CD4-positive, alpha-beta T cell treated with Interleukin-2 at 100 ng/mL for 4 hours (primary cell): ENCODE measurements at regions not wholly inside any gene's neighbourhood (a gene's known extent, or its start where the extent isn't known, plus 50 kb on each side); places are given as distances from the start of the nearest gene placed in this dataset.

Experiments
- DNase-seq: peaks from one replicate; pipeline ENCODE4 v3.0.0-alpha.2; 2020; ENCODE audit warnings: low spot score

GRCh38 chr2:17069564-17069963, 403.9 kb upstream of the CYRIA start:
- no peak for DNase-seq

DNA sequence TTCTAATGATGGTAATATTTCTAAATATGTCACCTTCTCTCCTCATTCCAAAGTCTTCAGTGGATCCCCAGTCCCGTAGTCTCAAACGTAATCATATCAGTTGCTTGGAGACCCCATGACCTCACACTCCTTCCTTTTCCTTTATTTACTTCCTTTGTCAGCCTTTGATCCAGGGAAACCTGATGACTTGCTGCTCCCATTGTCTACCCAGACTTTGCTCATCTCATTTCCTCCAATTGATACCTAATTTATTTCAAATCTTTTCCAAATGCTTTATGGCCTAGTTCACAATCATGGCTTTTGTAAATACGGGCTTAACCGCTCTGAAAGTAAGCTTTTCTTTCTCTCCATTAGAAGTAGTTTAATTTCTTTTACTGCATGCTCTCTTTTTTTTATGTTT, 402.4 kb upstream of the CYRIA start:
- DNase-seq: no peak

DNA sequence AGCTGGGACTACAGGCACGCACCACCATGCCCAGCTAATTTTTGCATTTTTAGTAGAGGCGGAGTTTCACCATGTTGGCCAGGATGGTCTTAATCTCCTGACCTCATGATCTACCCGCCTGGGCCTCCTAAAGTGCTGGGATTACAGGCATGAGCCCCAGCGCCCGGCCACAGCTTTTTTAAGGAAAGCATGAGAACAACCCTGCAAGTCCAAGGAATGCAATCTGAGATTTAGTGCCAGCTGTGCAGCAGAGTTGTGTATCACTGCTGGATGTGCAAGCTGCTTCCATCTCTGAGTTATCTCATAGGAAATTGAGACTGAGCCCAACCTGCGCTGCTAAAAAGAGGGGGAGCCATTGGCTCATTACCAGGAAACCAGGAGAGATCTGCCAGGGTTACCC, 399.9 kb upstream of the CYRIA start:
- DNase-seq: no peak

DNA sequence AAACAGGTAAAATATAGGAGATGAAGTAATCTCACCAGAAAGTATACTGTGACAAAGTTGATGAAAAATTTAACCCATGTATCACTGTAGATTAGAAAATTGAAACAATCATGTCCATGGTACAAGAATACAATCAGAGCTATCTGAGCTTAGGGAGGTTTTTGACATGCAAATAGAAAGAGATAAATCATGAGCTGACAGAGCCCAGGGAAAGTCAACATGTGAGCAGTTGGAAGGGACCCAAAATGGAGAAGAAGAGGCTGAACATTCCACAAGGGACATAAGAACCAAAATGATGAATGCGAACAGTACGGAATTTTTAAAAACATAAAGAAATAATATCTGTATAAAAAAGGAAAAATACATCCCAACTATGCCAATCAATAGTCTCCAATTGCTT, 395.4 kb upstream of the CYRIA start:
- DNase-seq: no peak

DNA sequence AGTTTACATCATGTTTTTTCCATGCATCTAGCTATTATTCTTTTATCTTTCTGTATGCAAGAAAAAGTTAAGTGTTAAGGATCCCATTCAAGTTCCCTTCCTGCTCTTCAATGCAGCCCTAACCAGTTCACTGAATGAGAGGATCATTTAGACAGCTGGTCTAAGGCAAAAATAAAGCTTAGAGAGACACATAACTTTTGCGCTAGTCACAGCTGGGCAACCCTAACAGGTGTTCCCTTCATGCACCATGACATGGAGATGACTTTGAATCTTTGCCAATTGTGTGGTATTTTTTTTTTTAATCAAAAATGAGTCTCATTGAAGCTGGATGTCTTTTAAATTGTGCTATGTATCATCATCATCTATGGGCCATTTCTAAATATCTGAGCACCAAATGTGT, 393.8 kb upstream of the CYRIA start:
- no peak for DNase-seq

DNA sequence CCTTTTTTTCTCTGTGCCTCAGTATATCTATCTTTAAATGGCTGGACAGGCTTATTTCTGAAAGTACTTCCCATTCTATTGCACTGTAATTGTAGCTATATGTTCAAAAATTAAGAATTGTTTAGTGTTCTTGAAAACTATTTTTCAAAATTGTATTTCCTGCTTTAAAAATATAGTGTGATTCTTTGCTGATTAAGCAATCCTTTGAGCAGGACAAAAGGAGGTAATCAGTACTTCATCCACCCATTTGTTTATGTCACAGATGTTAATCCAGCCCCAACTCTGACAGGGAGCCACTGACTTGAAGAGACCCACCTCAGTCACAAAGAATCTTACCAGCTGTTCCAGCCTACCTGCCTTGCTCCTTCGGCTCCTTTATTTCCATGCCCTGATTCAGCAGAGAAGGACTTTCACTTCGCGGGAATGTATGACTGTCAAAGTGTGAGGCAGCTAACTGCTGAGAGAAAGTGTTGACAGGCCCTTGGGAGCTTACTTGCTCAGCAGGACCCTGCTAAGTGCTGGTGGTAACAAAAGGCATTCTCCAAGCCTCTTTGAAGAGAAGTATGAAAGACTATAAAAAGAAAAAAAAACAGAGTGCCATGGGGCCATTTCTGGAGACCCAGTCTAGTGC, 393.3 kb upstream of the CYRIA start:
- DNase-seq: no peak

- no peak for DNase-seq
Measured at GRCh38 chr2:17057109-17058017, 391.7 kb upstream of the CYRIA start.

DNA sequence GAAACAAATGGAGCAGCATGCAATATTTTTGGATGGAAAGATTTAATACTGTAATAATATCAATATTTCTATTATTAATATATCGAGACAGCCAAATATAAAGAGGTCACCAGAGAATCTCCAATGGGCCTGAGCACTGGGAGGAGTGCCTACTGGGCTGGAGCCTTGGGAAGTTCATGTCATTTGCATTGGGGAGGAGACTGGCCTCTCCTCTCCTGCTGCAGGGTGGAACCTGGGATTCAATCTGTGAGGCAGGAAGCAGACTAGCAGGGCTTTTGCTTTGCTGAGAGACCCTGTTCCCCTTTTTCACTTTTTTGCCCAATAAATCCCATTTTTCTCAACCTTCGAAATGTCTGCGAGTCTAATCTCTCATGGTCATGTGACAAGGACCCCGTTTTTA, 390.6 kb upstream of the CYRIA start:
- no peak for DNase-seq

DNA sequence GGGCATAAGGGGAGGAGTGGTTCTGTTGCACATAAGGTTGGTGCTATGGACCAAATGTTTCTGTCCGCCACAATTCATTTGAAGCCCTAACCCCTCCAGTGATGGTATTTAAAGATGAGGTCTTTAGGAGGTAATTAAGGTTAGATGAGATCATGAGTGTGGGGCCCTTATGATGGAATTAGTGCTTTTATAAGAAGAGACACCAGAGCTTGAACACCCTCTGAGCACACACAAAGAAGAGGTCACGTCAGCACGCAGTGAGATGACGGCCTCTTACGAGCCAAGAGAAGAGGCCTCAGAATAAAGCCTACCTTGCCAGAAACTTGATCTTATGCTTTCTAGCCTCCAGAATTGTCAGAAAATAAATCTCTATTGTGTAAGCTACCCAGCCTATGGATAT, 386.4 kb upstream of the CYRIA start:
- DNase-seq: no peak

DNA sequence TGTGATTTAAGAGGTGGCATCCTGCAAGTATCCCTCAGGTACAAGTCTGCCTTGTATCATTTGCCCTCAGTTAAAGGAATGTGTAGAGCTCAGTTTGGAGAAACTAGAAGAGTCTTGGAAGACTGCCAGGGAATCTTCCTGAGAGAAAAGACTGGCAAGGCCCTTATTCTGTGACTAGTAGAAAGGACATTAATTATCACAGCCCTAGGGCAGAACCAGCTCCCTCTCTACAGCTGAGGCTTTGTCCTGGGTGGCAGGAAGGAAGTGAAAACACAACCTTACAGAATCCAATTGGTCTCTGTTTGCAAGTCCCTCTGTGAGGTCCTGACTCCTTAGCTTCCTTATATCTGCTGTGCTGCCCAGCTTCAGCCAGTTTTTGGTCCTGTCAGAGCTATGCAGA, 385.9 kb upstream of the CYRIA start:
- no peak for DNase-seq

DNA sequence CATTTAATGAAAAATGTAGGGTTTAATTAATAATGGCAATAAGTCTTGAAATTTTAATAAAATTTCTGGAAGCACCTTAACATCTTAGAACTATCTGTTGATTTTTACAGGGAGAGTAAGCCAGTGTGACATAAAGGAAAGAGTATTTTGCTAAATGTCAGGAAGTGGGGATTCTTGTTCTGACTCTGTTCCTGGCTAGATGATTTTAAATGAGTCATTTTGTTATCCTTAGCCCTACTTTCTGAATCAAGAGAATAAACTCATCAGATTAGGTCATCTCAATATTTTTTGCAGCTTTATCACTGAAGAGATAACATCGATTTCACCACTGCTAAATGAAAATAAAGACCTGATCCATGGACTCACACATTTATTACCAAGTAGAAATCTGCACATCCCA, 377.5 kb upstream of the CYRIA start:
- DNase-seq: no peak

GRCh38 chr2:17036361-17036760, 370.7 kb upstream of the CYRIA start:
- DNase-seq: no peak

DNA sequence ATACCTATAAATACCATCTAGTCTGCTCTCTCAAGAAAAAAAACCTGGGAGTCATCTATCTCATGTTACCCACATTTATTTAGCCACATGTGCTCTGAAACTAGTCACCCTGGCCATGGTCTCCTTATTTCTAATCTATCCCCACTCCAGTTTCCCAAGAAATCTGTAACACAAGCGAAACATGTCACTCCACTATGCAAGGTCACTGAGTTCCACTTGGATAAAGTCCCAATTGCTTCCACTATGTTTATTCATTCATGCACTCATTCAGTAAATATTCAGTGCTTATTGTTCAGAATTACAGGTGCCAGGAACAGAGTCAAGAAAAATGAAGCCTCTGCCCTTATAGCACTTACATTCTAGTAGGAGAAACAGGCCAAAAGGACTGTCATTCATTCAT, 369.4 kb upstream of the CYRIA start:
- no peak for DNase-seq

- DNase-seq: no peak
Measured at GRCh38 chr2:17030047-17030446, 364.4 kb upstream of the CYRIA start.

- no peak for DNase-seq
Measured at GRCh38 chr2:17012297-17012696, 346.7 kb upstream of the CYRIA start.

DNA sequence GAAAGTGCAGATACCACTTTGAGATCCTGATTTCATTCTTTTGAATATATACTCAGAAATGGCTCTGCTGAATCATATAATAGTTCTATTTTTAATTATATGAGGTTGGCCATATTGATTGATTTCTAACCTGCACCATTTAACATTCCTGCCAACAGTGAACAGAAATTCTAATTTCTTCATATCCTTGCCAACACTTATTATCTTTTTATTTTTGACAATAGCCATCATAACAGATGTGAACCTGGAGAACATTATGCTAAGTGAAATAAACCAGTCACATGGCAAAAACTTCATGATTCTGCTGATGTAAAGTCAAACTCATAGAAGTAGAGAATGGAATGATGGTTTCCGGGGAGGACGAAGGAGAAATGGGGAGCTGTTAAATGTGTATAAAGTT, 344.5 kb upstream of the CYRIA start:
- no peak for DNase-seq

GRCh38 chr2:17000184-17000482, 334.5 kb upstream of the CYRIA start:
- DNase-seq: no peak

DNA sequence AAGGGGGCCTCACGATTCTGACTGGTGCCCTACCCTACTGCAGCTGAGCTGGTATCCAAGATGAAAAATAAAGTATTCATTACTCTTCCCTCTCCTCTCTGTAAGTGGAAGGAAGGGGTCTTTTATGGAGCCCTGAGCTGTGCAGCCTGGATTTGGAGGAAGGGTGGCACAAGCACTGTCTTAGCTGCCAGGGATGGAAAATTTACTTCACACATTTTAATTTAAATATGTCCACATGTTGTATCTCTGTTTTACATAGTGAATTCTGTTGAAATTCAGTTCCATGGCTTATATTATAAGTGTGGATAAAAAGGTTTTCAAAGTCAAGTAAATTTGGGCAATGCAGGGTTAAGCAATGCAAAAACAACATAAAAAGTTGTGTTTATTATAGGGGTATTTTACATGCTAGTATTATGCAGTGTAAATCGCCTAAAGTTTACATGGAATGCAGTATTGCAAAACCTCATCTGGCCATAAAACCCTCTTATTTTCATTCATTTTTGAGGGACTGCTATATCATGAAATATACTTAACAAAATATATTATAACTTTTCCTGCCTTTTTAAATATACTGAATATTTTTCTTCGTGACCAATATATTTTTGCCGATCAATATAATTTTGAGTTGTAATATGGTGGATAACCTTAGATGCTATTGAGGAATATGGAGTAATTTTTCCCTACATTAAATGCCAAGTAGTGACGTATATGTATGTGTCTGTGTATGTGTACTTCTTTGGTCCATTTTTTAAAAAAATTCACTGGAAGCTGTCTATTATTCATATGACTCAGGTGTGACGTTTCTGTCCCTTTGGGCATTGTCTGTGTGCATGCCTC, 333.9 kb upstream of the CYRIA start:
- DNase-seq: no peak

DNA sequence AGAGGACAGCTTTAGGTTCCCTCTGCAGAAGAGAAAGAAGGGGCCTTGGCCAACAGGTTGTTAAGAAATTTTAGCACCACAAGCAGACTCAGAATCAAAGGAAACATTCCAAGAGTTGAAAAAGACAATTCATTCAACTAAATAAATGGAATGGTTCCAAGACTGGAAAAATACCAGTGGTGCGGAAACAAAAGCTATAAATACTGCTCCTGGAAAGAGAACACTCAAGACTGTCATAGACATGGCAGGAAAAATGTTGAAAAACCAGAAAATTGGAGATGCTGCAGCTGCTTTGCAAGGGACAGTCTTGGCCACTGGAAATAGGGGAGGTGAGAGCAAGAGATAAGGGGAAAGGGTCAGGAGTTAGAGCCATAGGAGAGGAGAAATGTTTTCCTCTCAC, 312.7 kb upstream of the CYRIA start:
- no peak for DNase-seq

- no peak for DNase-seq
Measured at GRCh38 chr2:16974688-16975087, 309.1 kb upstream of the CYRIA start.

- no peak for DNase-seq
Measured at GRCh38 chr2:16973586-16974286, 308.1 kb upstream of the CYRIA start.

DNA sequence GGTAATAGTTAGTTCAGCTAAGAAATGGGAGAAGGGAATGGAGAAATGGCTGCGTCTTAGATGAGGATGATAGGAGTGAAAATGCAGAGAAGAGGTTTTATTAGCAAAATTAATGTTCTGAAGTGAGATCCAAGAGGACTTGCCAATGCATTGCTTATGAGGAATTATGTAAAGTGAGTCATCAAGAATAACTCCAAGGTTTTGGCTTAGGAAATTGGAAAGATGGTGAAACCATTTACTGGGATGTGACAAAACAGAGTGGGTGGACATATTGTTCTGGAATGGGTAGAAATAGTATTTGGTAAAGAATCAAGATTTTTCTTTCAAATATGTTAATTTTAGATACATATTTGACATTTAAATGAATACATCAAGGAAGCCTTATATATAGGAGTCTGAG, 306.6 kb upstream of the CYRIA start:
- no peak for DNase-seq
